Hematopoietic multipotent progenitor cell treated with erythropoietin and hydrocortisone succinate and interleukin-3 and kit ligand, for 17 days (in vitro differentiated cells): ENCODE measurements at regions not wholly inside any gene's neighbourhood (a gene's known extent, or its start where the extent isn't known, plus 50 kb on each side); places are given as distances from the start of the nearest gene placed in this dataset.

ENCODE experiments used
- DNase-seq: peaks from one replicate; pipeline ENCODE4 v3.0.0-alpha.2; 2015; ENCODE audit warnings: low spot score

DNA sequence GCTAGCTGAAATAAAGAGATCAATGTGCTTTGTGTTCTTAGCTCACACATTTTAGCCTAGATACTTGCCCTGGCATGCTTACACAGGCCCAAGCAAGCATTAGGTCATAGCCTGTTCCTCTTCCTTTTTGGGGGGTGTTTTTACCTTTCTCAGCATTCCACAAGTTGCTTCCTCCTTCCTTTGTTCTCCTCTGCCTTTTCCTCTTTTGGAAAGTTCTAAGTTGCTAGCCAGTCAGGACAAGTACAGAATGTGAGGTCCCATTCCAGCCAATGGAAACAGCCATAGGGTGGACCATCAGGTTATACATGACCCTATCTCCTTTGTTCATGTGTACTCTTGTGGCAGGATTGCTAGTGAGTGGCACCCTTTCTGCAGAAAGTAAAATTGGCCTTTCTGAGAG lies 154.9 kb downstream of the RASSF9 start:
- no peak for DNase-seq

- DNase-seq = no peak
These were observed 153.2 kb downstream of the RASSF9 start for GRCh38 chr12:85683051-85683450.

GRCh38 chr12:85688837-85689236 lies 147.4 kb downstream of the RASSF9 start:
- no peak for DNase-seq

DNA sequence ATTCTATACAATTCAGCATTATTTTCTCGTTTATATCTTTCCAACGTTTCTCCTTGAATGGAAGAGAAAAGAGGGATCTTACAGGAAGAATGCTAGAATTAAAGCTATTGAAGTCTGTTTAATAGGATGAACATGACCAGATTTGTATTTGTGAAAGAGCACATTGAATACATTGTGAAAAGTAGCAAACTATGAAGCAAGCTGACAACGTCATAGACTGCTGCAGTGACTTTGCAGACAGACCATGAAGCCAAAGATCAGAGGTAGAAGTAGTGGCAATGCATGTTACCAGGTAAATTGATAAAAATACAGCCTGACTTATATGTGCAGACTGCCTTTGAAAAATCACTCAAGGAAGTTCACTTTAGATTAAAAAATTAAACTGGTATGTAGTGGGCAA lies 146.1 kb downstream of the RASSF9 start:
- no peak for DNase-seq

DNA sequence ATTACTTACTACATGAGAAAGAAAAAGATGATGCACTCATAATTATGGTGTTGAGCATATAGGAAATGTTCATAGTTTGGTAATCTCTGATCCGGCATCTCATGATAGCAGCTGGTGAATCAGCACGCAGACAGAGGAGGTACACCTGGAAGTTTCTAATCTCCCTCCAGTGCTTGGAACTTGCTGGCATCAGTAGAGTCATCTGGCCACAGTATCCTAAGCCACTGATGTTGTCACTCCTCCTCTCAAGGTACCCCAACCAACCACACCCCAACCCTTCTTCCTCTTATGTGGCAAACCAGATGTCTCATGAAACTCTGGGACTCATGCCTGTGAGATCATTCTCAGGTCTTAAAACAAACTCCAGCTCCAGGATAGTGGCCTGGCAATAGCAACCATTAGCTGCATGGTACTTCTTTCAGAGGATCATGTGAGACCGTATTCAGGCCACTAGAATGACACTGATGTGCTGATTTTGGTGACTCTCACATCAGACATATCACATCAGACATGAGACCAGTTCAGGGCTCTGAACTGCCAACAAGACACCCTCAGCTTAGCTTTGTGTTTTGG lies 143.0 kb downstream of the RASSF9 start:
- no peak for DNase-seq

DNA sequence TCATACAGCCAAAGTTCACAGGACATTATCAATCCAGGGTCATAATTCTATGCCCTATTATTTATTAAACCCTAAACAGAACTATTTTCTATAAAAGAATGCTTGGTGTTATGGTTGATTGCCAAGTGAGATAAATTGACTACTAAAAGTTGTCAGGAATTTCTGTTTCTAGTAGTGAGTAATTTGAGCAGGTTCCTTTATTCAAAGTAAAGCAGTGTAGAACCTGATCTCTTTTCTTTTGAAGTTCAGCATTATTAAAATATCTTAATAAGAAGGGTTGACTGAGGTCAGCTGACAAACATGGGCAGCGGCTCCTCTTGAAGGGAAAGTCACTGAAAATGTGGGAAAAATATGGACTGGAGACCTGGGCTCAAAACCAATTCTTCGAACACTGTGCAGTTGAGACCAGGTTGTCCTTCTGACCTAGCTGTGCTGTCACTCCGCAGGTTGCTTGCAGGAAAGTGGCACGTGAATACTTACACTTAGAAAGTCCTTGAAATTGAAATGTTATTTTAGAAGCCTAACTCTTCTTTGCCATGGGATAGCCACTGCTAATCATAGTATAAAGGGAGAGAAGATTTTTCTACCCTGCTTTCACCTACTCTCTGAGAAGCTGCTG lies 141.0 kb downstream of the RASSF9 start:
- DNase-seq = no peak

DNA sequence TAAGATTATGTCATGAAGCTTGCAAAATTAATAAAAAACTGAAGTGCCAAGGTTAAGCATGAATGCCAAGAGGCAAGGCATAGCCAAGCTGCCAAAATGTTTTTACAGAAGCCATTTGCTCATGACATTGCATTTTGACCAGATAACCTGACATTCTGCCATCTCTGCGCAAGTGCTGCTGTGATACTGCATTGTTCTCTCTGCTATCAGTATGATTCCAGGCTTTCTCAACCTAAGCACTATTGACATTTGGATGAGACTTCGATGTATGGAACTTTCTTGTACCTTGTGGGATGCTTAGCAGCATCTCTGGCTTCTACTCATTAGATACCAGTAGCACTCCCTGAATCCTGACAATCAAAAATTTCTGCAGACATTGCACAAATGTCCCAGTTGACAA lies 139.2 kb downstream of the RASSF9 start:
- no peak for DNase-seq

- DNase-seq = no peak
These were observed 137.3 kb downstream of the RASSF9 start for GRCh38 chr12:85698937-85699336.

DNA sequence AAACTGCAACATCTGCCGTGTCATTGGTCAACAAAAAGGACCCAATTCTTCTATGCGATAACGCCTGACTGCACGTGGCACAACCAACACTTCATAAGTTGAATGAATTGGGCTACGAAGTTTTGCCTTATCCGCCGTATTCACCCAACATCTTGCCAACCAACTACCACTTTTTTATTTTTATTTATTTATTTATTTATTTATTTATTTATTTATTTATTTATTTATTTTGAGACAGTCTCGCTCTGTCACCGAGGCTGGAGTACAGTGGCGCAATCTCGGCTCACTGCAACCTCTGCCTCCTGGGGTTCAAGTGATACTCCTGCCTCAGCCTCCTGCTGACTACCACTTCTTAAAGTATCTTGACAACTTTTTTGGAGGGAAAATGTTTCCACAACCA lies 127.4 kb downstream of the RASSF9 start:
- DNase-seq = no peak

DNA sequence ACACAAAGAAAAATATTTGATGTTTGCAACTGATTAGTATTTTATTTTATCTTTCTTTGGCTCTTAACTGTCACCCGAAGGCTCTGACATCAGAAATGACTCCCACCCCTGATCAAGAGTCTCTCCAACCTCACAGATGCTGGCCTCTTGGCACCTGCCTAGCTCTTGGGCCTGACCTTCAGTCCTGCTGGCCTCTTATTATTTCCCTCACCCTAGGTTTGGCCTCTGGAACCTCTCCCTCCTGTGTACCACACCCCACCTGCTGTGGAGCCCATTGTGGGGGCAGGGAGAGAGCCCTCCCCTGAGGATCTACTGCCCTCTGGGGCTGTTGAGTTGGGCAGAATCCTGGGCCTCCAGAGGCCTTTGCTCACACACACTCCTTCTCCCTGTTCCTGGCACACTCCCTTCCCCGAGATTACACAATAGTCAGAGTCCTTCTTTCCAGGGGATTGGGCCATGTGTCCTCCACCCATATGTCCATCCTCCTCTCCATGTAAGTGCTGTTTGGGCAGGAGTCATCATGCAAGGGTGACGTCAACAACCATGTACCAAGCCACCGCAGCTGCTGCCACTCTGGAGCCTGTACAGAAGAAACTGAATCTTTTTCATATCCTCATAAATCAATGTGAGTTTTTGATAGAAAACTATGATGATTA lies 124.3 kb downstream of the RASSF9 start:
- no peak for DNase-seq

DNA sequence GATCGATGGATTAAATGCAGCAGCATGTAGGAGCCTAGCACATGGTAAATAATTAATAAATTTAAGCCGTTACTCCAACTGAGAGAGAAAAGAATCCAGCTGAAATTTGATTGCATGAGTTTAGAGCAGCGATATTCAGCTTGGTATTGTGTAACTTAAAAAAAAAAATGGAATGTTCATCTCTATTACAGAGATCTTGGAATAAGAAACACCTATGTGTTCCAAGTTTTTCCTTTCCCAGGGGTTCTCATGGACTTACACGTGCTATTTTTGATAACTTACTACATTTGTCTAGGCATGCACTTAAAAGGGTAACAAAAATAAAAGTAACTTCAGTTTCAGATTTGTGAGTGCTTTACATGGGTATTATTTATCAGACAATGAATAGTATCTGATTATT lies 122.8 kb downstream of the RASSF9 start:
- no peak for DNase-seq

DNA sequence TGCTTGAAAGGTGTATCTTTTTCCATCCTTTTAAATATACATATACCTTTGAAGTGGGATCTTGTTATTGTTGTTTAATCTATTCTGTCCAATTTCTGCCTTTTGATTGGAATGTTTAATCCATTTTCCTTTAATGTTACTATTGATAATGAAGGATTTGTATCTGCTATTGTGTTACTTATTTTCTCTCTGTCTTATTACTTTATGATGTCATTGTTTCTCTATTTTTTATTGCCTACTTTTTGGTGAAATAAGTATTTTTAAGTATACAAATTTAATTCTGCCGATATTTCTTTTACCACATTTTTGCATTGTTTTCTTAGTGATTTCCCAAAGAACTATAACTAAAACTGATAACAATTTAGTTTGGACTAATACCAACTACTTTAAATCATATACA lies 121.8 kb downstream of the RASSF9 start:
- DNase-seq = no peak

- DNase-seq = no peak
These were observed 115.7 kb downstream of the RASSF9 start for GRCh38 chr12:85720308-85721033.

DNA sequence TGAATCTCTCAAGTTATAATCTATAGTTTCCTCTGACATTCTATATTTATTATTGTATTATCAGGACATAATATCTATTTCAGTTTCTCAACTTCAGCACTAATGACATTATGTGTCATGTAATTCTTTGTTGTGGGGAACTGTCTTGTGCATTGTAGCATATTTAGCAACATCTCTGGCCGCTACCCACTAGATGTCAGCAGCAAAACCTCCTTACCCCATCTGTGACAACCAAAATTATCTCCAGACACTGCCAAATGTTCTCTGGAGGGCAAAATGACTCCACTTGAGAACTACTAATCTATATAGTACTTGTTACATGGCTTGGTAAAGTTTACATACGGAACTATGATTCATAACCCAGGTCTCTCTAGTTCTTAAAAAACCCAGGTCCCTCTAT lies 110.2 kb downstream of the RASSF9 start:
- DNase-seq = no peak

DNA sequence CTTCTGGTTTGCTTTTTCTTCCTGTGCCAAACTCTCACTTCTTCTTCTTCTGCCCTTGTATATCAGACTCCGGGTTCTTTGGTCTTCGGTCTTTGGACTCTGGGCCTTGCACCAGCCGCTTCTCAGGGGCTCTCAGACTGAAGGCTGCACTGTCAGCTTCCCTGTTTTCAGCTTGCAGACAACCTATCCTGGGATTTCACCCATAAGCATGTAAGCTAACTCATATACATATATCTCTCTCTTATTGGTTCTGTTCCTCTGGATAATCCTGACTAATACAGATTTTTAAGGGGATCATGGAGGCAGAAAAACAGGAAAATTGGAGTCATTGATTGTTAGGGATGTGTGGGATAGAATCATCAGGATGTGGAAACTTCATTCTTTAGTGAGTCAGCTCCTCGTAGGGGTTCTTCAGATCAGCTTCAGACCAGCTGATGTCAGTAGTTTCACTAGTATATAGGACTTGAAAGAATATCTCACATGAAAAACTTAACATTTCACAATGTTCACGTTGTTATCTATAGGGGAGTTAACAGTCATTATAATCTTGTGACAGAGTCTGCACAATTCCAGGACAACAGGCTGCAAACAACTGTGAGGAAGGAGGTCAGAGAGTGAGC lies 102.9 kb downstream of the RASSF9 start:
- DNase-seq = no peak

DNA sequence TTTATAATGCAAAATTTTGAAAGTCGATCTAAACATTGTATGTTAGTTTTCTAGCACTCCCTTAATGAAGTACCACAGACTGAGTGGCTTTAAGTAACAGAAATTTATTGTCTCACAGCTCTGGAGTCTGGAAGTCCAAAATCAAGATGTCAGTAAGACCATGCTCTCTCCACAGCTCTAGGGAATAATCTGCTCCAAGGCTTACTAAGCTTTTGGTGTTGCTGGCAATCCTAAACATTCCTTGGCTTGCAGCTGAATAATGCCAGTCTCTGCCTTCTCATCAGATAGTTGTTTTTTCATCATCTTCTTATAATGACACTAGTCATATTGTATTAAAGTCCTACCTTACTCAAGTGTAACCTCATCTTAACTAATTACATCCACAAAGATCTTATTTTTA lies 102.2 kb downstream of the RASSF9 start:
- DNase-seq = no peak

- no peak for DNase-seq
These were observed 96.0 kb downstream of the RASSF9 start for GRCh38 chr12:85740186-85740585.

- DNase-seq = no peak
These were observed 95.2 kb downstream of the RASSF9 start for GRCh38 chr12:85741046-85741445.

DNA sequence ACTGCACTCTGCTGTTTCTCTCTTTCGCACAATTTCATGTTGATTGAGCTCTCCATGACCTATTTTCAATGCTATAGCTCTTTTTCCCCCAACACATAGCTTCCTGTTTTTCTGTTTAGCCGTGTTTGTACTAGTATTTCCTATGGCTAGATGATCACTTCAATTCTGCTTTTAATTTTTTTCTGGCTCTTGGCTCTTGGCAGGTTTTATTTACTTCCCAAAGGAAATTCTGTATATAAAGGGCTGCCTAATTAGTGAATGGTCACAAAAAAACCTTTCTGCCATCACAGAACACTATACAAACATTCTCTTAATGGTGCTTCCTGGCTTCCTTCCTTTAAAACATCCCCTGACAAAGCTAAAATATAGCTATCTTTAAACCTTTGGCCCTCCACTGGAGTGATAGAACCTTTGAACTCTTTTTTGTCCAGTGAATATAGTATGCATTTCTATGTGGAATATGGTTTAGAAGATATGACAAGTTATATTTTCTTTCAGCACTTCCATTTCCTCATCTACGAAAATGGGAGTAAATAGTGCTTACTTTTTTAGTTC lies 88.2 kb downstream of the RASSF9 start:
- no peak for DNase-seq
